Mesenchymal stem cell (in vitro differentiated cells and primary cell): ENCODE measurements at regions not wholly inside any gene's neighbourhood (a gene's known extent, or its start where the extent isn't known, plus 50 kb on each side); places are given as distances from the start of the nearest gene placed in this dataset.

ENCODE experiments used
- DNase-seq: peaks from one replicate; pipeline ENCODE4 v3.0.0-alpha.2; 2013
- H2AFZ ChIP-seq: one replicate; pipeline ENCODE4 v1.6.1; 2013; ENCODE audit warnings: low read depth, mild to moderate bottlenecking, control low read depth, inconsistent platforms, low read length, moderate library complexity
- H2AK5ac ChIP-seq: 2 replicates; pipeline ENCODE4 v1.6.1; 2013; ENCODE audit warnings: low read length, moderate library complexity, mild to moderate bottlenecking, inconsistent platforms; ENCODE audit not compliant: severe bottlenecking
- H2BK120ac ChIP-seq: one replicate; pipeline ENCODE4 v1.6.1; 2013; ENCODE audit warnings: low read depth, mild to moderate bottlenecking, inconsistent platforms, low read length, moderate library complexity
- H2BK12ac ChIP-seq, 2 experiments: one replicate each; pipeline ENCODE4 v1.6.1; 2013; ENCODE audit warnings: inconsistent platforms in 2 of 2, low read length in 2 of 2, mild to moderate bottlenecking in 2 of 2, moderate library complexity in 2 of 2, control low read depth in 1 of 2
- H2BK15ac ChIP-seq: one replicate; pipeline ENCODE4 v1.6.1; 2013; ENCODE audit warnings: mild to moderate bottlenecking, low read depth, inconsistent platforms; ENCODE audit not compliant: poor library complexity, severe bottlenecking
- H2BK5ac ChIP-seq: 2 replicates; pipeline ENCODE4 v1.6.1; 2013; ENCODE audit warnings: low read depth, mild to moderate bottlenecking, low read length, control low read depth, inconsistent platforms; ENCODE audit not compliant: poor library complexity, severe bottlenecking
- H3K14ac ChIP-seq, 2 experiments: one replicate each; pipeline ENCODE4 v1.6.1; 2013; ENCODE audit warnings: inconsistent platforms in 2 of 2, low read length in 2 of 2, control low read depth in 1 of 2, mild to moderate bottlenecking in 1 of 2, moderate library complexity in 1 of 2
- H3K18ac ChIP-seq, 2 experiments: one replicate each; pipeline ENCODE4 v1.6.1; 2013; ENCODE audit warnings: inconsistent platforms in 2 of 2, low read length in 2 of 2, control low read depth in 1 of 2, low read depth in 1 of 2, mild to moderate bottlenecking in 1 of 2
- H3K23ac ChIP-seq, 2 experiments: one replicate each; pipeline ENCODE4 v1.6.1; 2013; ENCODE audit warnings: inconsistent platforms in 2 of 2, low read length in 2 of 2, mild to moderate bottlenecking in 2 of 2, moderate library complexity in 2 of 2, control low read depth in 1 of 2
- H3K27ac ChIP-seq: 2 replicates; pipeline ENCODE4 v1.5.1; 2013; ENCODE audit warnings: mild to moderate bottlenecking, moderate library complexity, low read length, control low read depth, inconsistent platforms; ENCODE audit not compliant: poor library complexity, severe bottlenecking
- H3K27me3 ChIP-seq, 2 experiments: 2 replicates each; pipeline versions ENCODE4 v1.6.1 to v1.7.0; 2013; ENCODE audit warnings: low read length in 2 of 2, mild to moderate bottlenecking in 2 of 2, moderate library complexity in 2 of 2, control low read depth in 1 of 2, inconsistent platforms in 1 of 2; ENCODE audit not compliant: control insufficient read depth in 1 of 2, insufficient read depth in 1 of 2
- H3K36me3 ChIP-seq, 2 experiments: 2 replicates each; pipeline versions ENCODE4 v1.6.1 to v1.7.0; 2013; ENCODE audit warnings: low read length in 2 of 2, control low read depth in 1 of 2, inconsistent platforms in 1 of 2, low read depth in 1 of 2, mild to moderate bottlenecking in 1 of 2; ENCODE audit not compliant: insufficient read depth in 2 of 2, control insufficient read depth in 1 of 2
- H3K4ac ChIP-seq, 2 experiments: one replicate each; pipeline ENCODE4 v1.6.1; 2013; ENCODE audit warnings: inconsistent platforms in 2 of 2, low read length in 2 of 2, mild to moderate bottlenecking in 2 of 2, moderate library complexity in 2 of 2, control low read depth in 1 of 2, low read depth in 1 of 2
- H3K4me1 ChIP-seq: 2 replicates; pipeline ENCODE4 v1.6.1; 2013; ENCODE audit warnings: low read depth, low read length, control low read depth; ENCODE audit not compliant: control insufficient read depth, insufficient read depth
- H3K4me2 ChIP-seq: 2 replicates; pipeline ENCODE4 v1.6.1; 2013; ENCODE audit warnings: low read length, mild to moderate bottlenecking, inconsistent platforms; ENCODE audit not compliant: poor library complexity, severe bottlenecking
- H3K4me3 ChIP-seq, 2 experiments: 2 replicates each; pipeline versions ENCODE4 v1.5.1 to v1.7.0; 2013; ENCODE audit warnings: low read length in 2 of 2, mild to moderate bottlenecking in 2 of 2, control low read depth in 1 of 2, low read depth in 1 of 2; ENCODE audit not compliant: insufficient read depth in 1 of 2
- H3K79me1 ChIP-seq: replicated peaks from 2 replicates; pipeline ENCODE4 v1.6.1; 2013; ENCODE audit warnings: mild to moderate bottlenecking, control low read depth, low read length, inconsistent platforms; ENCODE audit not compliant: poor library complexity, severe bottlenecking
- H3K9ac ChIP-seq: 2 replicates; pipeline ENCODE4 v1.7.0; 2013; ENCODE audit warnings: mild to moderate bottlenecking, low read length, moderate library complexity
- H3K9me3 ChIP-seq: 2 replicates; pipeline ENCODE4 v1.7.0; 2013; ENCODE audit warnings: mild to moderate bottlenecking, low read length; ENCODE audit not compliant: control insufficient read depth
- H4K8ac ChIP-seq: one replicate; pipeline ENCODE4 v1.6.1; 2013; ENCODE audit warnings: inconsistent platforms, mild to moderate bottlenecking, low read length, moderate library complexity
- H4K91ac ChIP-seq: one replicate; pipeline ENCODE4 v1.6.1; 2013; ENCODE audit warnings: mild to moderate bottlenecking, low read length, inconsistent platforms
- WGBS: methylation state at CpG from one replicate; pipeline ENCODE4 v1.1.7; 2013; ENCODE audit warnings: mixed read lengths; 5-methylcytosine and 5-hydroxymethylcytosine counted together

DNA sequence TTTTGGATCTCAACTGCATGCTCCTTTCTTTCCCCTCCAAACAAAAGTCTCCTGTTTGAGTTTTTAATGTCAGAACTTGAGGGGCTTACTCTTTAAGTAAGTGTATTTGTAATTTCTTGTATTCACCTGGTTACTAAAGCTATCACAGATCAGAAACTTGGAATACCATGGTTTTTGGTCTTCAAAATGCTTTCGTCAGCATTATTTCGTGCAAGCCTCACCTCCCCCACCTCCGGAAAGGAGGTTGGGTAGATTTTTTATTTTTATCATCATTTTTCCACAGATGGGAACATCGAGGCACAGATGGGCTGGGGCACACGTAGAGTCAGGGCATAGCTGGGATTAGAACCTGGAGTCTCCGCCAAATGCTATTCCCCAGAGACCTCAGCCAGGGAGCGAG is 100.7 kb downstream of the IER5 start:
- H2AFZ ChIP-seq = no peak overlapping the region
- no peak overlapping the region for H3K4ac ChIP-seq
- H3K79me1 ChIP-seq = no peaks in the 10 kb centered on the region
- H2BK5ac ChIP-seq = no peak overlapping the region
- no peak overlapping the region for H3K4me2 ChIP-seq
- H2BK120ac ChIP-seq = no peak overlapping the region
- no peak overlapping the region for H3K4me3 ChIP-seq
- no peak overlapping the region for H2BK12ac ChIP-seq
- H3K27me3 ChIP-seq = peaks cover 33 to 70% of the 10 kb centered on the region in 2 experiments
- peak overlapping the region; percentile 15 for H3K9ac ChIP-seq
- H2AK5ac ChIP-seq = no peak overlapping the region
- H3K14ac ChIP-seq = no peak overlapping the region
- no peak overlapping the region for H3K27ac ChIP-seq
- no peak for DNase-seq
- H4K8ac ChIP-seq = no peak overlapping the region
- 81% methylated on average over 7 of the region's 7 CpGs for WGBS
- no peaks in the 10 kb centered on the region for H3K36me3 ChIP-seq
- H4K91ac ChIP-seq = no peak overlapping the region
- H3K4me1 ChIP-seq = peaks cover 5% of the 10 kb centered on the region
- H3K23ac ChIP-seq = no peak overlapping the region
- no peak overlapping the region for H2BK15ac ChIP-seq
- H3K9me3 ChIP-seq = no peaks in the 10 kb centered on the region
- H3K18ac ChIP-seq = no peak overlapping the region

DNA sequence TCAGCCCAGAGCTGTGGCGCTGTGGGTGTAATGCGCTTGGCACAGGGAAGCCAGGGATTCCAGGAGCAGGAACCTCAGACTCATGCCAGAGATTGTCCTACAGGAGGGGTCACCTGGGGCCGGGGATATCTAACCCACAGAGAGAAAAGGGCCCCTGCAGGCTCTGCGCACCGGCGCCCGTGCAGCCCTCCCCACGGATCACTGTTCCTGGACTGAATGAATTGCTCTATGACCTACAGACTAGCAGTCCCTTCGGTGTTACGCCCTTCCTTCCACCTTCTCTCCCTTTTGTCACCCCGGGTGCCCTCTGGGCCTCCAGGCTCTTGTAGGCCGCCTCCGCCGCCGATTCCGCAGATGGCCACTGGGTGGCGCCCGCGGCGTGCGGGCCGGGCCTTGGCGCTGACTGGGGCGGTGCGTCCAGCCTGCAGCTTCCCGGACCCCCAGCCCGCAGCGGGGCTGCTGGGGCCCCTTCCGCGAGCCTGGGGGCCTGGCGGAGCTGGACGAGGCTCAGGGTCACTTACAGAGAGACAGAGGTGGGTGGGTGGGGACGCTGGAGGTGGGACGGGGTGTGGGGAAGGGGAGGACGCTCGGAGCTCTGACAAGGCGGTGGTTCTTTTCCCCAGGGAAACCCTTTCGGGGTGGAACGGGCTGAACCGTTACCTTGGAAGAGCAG is 101.3 kb downstream of the IER5 start:
- H3K36me3 ChIP-seq = no peaks in the 10 kb centered on the region

DNA sequence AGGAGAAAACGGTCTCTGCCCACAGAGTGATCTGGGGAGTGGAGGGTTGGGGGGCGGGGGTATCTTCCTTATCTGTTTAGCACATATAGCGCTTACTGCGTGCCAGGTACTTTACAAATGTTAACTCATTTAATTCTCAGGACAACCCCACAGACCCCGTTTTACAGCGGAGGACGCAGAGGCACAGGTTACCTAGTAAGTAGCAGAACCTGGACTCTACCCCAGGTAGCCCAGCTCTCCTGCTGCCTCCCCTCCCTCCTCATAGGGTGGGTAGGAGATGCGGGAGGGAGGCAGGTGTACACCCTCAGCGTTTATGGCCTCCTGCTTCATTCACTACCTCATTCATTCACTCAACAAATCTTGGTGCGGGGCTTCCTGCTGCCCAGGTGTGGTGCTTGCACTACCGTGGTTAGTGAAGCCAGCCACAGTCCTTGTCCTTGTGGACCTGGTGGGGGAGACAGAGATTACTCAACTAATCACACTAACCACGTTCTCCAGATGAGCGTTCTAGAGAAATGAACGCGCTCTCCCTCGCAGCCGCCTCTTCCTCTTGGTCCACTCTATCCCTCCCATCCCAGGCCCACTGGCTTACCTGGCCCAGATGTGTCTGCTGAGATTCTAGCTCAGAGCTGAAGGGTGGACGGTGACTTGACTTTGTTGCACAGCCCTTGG is 102.0 kb downstream of the IER5 start:
- H2BK5ac ChIP-seq = no peak overlapping the region
- no peak overlapping the region for H3K4ac ChIP-seq
- no peaks in the 10 kb centered on the region for H3K36me3 ChIP-seq
- no peak for DNase-seq
- no peak overlapping the region for H4K91ac ChIP-seq
- peak overlapping the region; percentile 21 for H4K8ac ChIP-seq
- no peak overlapping the region for H3K27ac ChIP-seq
- H3K4me2 ChIP-seq = peak overlapping the region; percentile 94
- H3K27me3 ChIP-seq = peaks cover 21 to 58% of the 10 kb centered on the region in 2 experiments
- H2BK12ac ChIP-seq = no peak overlapping the region
- H3K4me1 ChIP-seq = peaks cover 5% of the 10 kb centered on the region
- no peaks in the 10 kb centered on the region for H3K79me1 ChIP-seq
- H2AK5ac ChIP-seq = no peak overlapping the region
- no peak overlapping the region for H3K14ac ChIP-seq
- no peak overlapping the region for H2BK15ac ChIP-seq
- no peak overlapping the region for H2AFZ ChIP-seq
- H3K4me3 ChIP-seq = no peak overlapping the region
- H3K23ac ChIP-seq = peak overlapping the region in 1 of 2 experiments; percentile 15
- H2BK120ac ChIP-seq = no peak overlapping the region
- H3K18ac ChIP-seq = no peak overlapping the region
- H3K9me3 ChIP-seq = no peaks in the 10 kb centered on the region
- WGBS = 82% methylated on average over 11 of the region's 18 CpGs
- no peak overlapping the region for H3K9ac ChIP-seq

More for the DNA sequence above, 101.3 kb downstream of the IER5 start:
- no peak overlapping the region for H3K14ac ChIP-seq
- H3K27me3 ChIP-seq = peaks cover 27 to 64% of the 10 kb centered on the region in 2 experiments
- DNase-seq = peak; percentile 55
- H3K4me1 ChIP-seq = peaks cover 5% of the 10 kb centered on the region
- H4K8ac ChIP-seq = no peak overlapping the region
- H3K23ac ChIP-seq = no peak overlapping the region
- H2BK120ac ChIP-seq = no peak overlapping the region
- H3K79me1 ChIP-seq = no peaks in the 10 kb centered on the region
- H2BK5ac ChIP-seq = no peak overlapping the region
- peak overlapping the region; percentile 15 for H3K9ac ChIP-seq
- H2AK5ac ChIP-seq = no peak overlapping the region
- 7% methylated on average over 36 of the region's 40 CpGs for WGBS
- no peak overlapping the region for H4K91ac ChIP-seq
- H2BK12ac ChIP-seq = no peak overlapping the region
- H3K4me3 ChIP-seq = peak overlapping the region in 1 of 2 experiments; percentile 54
- no peak overlapping the region for H3K18ac ChIP-seq
- peak overlapping the region; percentile 94 for H3K4me2 ChIP-seq
- no peaks in the 10 kb centered on the region for H3K9me3 ChIP-seq
- H2AFZ ChIP-seq = peak overlapping the region; percentile 23
- H2BK15ac ChIP-seq = no peak overlapping the region
- no peak overlapping the region for H3K27ac ChIP-seq
- H3K4ac ChIP-seq = no peak overlapping the region

GRCh38 chr1:181191494-181192040 is 103.1 kb downstream of the IER5 start:
- H3K14ac ChIP-seq = no peak overlapping the region

More at GRCh38 chr1:181191494-181192040, 103.1 kb downstream of the IER5 start:
- H3K4ac ChIP-seq = no peak overlapping the region
- no peak overlapping the region for H2BK12ac ChIP-seq
- no peak overlapping the region for H2BK120ac ChIP-seq
- no peak for DNase-seq
- H3K9ac ChIP-seq = no peak overlapping the region
- no peak overlapping the region for H3K4me2 ChIP-seq
- no peak overlapping the region for H2BK5ac ChIP-seq
- no peak overlapping the region for H3K27ac ChIP-seq
- H3K23ac ChIP-seq = no peak overlapping the region
- no peaks in the 10 kb centered on the region for H3K9me3 ChIP-seq
- WGBS = 94% methylated on average over 5 of the region's 5 CpGs
- no peak overlapping the region for H4K91ac ChIP-seq
- H3K4me1 ChIP-seq = peaks cover 5% of the 10 kb centered on the region
- no peaks in the 10 kb centered on the region for H3K79me1 ChIP-seq
- H3K27me3 ChIP-seq = peaks cover 21 to 52% of the 10 kb centered on the region in 2 experiments
- no peak overlapping the region for H4K8ac ChIP-seq
- H2AFZ ChIP-seq = no peak overlapping the region
- no peak overlapping the region for H2BK15ac ChIP-seq
- H2AK5ac ChIP-seq = no peak overlapping the region
- H3K18ac ChIP-seq = no peak overlapping the region
- H3K4me3 ChIP-seq = no peak overlapping the region
- no peaks in the 10 kb centered on the region for H3K36me3 ChIP-seq
